ENCODE measurements at regions not wholly inside any gene's neighbourhood (a gene's known extent, or its start where the extent isn't known, plus 50 kb on each side); places are given as distances from the start of the nearest gene placed in this dataset.

- ATAC-seq, result no peak
- no peaks in the 10 kb centered on the region for H4K20me1 ChIP-seq (ENCODE audit: insufficient read depth, low read length)
- no peaks in the 10 kb centered on the region for H3K79me2 ChIP-seq (ENCODE audit: insufficient read depth, low read length)
- no peak for DNase-seq (ENCODE audit: low spot score)
- H3K4me3 ChIP-seq (replicated peaks in 1 of 3; ENCODE audit: insufficient read depth in 1 of 3, low read depth in 2 of 3, low read length in 3 of 3), result no peak overlapping the region
- 94% methylated on average over 5 of the region's 5 CpGs for WGBS (ENCODE audit: low lambda C conversion rate)
- no peaks in the 10 kb centered on the region for H3K9me3 ChIP-seq (ENCODE audit: low read length)
- H3K27me3 ChIP-seq (ENCODE audit: control insufficient read depth in 1 of 2, insufficient read depth in 2 of 2, low read length in 2 of 2), result no peaks in the 10 kb centered on the region
- in situ Hi-C loops (cut with HindIII; ENCODE audit: extremely low pct_ligation_motif_present, low pct_unique_long_range_greater_than_20kb) (no loop called here), intact Hi-C loops (cut with micrococcal nuclease; ENCODE audit: unreplicated experiment) (loop anchor here (2.0 to 5.0 kb wide), 3 partner anchors 16 to 279 kb away; no protein-coding TSS in a partner anchor)
- CTCF ChIA-PET (ENCODE audit: low intra/inter-chr PET ratio, low total read pairs), result interaction anchor here (0.9 kb wide), 1 partner anchor 39 kb away, joined by 3 read pairs; no protein-coding TSS in a partner anchor
- H3K9ac ChIP-seq (ENCODE audit: insufficient read depth, low read depth, low read length), result no peak overlapping the region; the same call in 1 of the 2 replicates
- H3K4me2 ChIP-seq (ENCODE audit: low read depth, low read length), result no peak overlapping the region
- peak overlapping the region; percentile 89 for H3K27ac ChIP-seq (ENCODE audit: extremely low read length, insufficient read depth, low read length)
- TF ChIP-seq HCFC1 (IDR thresholded peaks at IDR 0.05; ENCODE audit: low read depth, low read length), result no peak
- TF ChIP-seq, protein P1, sequence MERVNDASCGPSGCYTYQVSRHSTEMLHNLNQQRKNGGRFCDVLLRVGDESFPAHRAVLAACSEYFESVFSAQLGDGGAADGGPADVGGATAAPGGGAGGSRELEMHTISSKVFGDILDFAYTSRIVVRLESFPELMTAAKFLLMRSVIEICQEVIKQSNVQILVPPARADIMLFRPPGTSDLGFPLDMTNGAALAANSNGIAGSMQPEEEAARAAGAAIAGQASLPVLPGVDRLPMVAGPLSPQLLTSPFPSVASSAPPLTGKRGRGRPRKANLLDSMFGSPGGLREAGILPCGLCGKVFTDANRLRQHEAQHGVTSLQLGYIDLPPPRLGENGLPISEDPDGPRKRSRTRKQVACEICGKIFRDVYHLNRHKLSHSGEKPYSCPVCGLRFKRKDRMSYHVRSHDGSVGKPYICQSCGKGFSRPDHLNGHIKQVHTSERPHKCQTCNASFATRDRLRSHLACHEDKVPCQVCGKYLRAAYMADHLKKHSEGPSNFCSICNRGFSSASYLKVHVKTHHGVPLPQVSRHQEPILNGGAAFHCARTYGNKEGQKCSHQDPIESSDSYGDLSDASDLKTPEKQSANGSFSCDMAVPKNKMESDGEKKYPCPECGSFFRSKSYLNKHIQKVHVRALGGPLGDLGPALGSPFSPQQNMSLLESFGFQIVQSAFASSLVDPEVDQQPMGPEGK (CRISPR knock-in tag; IDR thresholded peaks at IDR 0.05), result no peak
- TF ChIP-seq GABPB1 (CRISPR knock-in tag; IDR thresholded peaks at IDR 0.05), result 0 out of 2 replicates have a peak, but pooled peaks have one; percentile 3
- no peak for TF ChIP-seq ZBTB43 (CRISPR knock-in tag; conservative IDR thresholded peaks at IDR 0.05)
- H2AFZ ChIP-seq (ENCODE audit: low read length), result peak overlapping the region; percentile 5
- POLR2A ChIA-PET, result interaction anchor here (2.3 to 6.7 kb wide), 2 partner anchors 14 to 39 kb away, joined by 16 to 135 read pairs; no protein-coding TSS in a partner anchor
- no TSS peak for BruUV-seq (replicated peaks)
- no peak for FAIRE-seq
- H3K36me3 ChIP-seq (replicated peaks in 1 of 2; ENCODE audit: control insufficient read depth in 1 of 2, insufficient read depth in 2 of 2, low read length in 2 of 2), result no peaks in the 10 kb centered on the region
- H3K4me1 ChIP-seq (ENCODE audit: insufficient read depth, low read length), result peaks cover 52% of the 10 kb centered on the region
Measured at GRCh38 chr12:3998397-3998796, 125.2 kb upstream of the PARP11 start.

GRCh38 chr12:3996322-3996721 is 123.1 kb upstream of the PARP11 start:
- no peak for ATAC-seq
- 91% methylated on average over 5 of the region's 5 CpGs for WGBS (ENCODE audit: low lambda C conversion rate)
- no TSS peak for BruUV-seq (replicated peaks)
- in situ Hi-C loops (cut with HindIII; ENCODE audit: extremely low pct_ligation_motif_present, low pct_unique_long_range_greater_than_20kb), result no loop called here
- Histone ChIP-seq H4K20me1 (ENCODE audit: insufficient read depth, low read length) (no peaks in the 10 kb centered on the region), H3K27me3 (ENCODE audit: control insufficient read depth in 1 of 2, insufficient read depth in 2 of 2, low read length in 2 of 2) (no peaks in the 10 kb centered on the region), H3K4me3 (replicated peaks in 1 of 3; ENCODE audit: insufficient read depth in 1 of 3, low read depth in 2 of 3, low read length in 3 of 3) (no peak overlapping the region), H3K4me2 (ENCODE audit: low read depth, low read length) (no peak overlapping the region), H3K27ac (ENCODE audit: extremely low read length, insufficient read depth, low read length) (no peak overlapping the region), H2AFZ (ENCODE audit: low read length) (peak overlapping the region; percentile 2), H3K4me1 (ENCODE audit: insufficient read depth, low read length) (peaks cover 72% of the 10 kb centered on the region), H3K79me2 (ENCODE audit: insufficient read depth, low read length) (no peaks in the 10 kb centered on the region), H3K9me3 (ENCODE audit: low read length) (no peaks in the 10 kb centered on the region), H3K9ac (ENCODE audit: insufficient read depth, low read depth, low read length) (no peak overlapping the region), H3K36me3 (replicated peaks in 1 of 2; ENCODE audit: control insufficient read depth in 1 of 2, insufficient read depth in 2 of 2, low read length in 2 of 2) (no peaks in the 10 kb centered on the region)
- intact Hi-C loops (cut with micrococcal nuclease; ENCODE audit: unreplicated experiment), result loop anchor here (5.0 kb wide), 2 partner anchors 34 to 281 kb away; no protein-coding TSS in a partner anchor
- DNase-seq (ENCODE audit: low spot score), result no peak
- ChIA-PET CTCF (ENCODE audit: low intra/inter-chr PET ratio, low total read pairs) (interaction anchor here (2.3 to 5.9 kb wide), 3 partner anchors 41 to 280 kb away, joined by 9 to 85 read pairs (median 10); no protein-coding TSS in a partner anchor), POLR2A (interaction anchor here (0.8 kb wide), 1 partner anchor 42 kb away, joined by 3 read pairs; no protein-coding TSS in a partner anchor)
- no peak for FAIRE-seq
- TF ChIP-seq ZNF34 (CRISPR knock-in tag; IDR thresholded peaks at IDR 0.05; ENCODE audit: borderline replicate concordance), result no peak
- no peak for TF ChIP-seq ZNF264 (CRISPR knock-in tag; IDR thresholded peaks at IDR 0.05)
- 0 out of 2 replicates have a peak, but pooled peaks have one; percentile 17 for TF ChIP-seq JUND (CRISPR knock-in tag; IDR thresholded peaks at IDR 0.05)
- no peak for TF ChIP-seq FUBP1 (CRISPR knock-in tag; IDR thresholded peaks at IDR 0.05; ENCODE audit: borderline replicate concordance)
- 0 out of 2 replicates have a peak, but pooled peaks have one; percentile 56 for TF ChIP-seq ZNF547 (CRISPR knock-in tag; IDR thresholded peaks at IDR 0.05)
- no peak for TF ChIP-seq ZNF20 (CRISPR knock-in tag; IDR thresholded peaks at IDR 0.05)
- no peak for TF ChIP-seq ZKSCAN1 (IDR thresholded peaks at IDR 0.05; ENCODE audit: low read length)
- TF ChIP-seq ZFY (CRISPR knock-in tag; IDR thresholded peaks at IDR 0.05), result no peak
- TF ChIP-seq ZNF350 (CRISPR knock-in tag; IDR thresholded peaks at IDR 0.05; ENCODE audit: borderline replicate concordance, low read depth), result no peak
